Hindlimb muscle (tissue), 1 donor: ENCODE measurements at regions not wholly inside any gene's neighbourhood (a gene's known extent, or its start where the extent isn't known, plus 50 kb on each side); places are given as distances from the start of the nearest gene placed in this dataset.
"Not testable (repeated sequence)": the region's sequence is repeated elsewhere in the genome, so short reads cannot be mapped to it uniquely, and the experiment has no call there.

Experiments used
- DNase-seq: peaks from one replicate; pipeline ENCODE4 v3.0.0-alpha.2; 2013

DNA sequence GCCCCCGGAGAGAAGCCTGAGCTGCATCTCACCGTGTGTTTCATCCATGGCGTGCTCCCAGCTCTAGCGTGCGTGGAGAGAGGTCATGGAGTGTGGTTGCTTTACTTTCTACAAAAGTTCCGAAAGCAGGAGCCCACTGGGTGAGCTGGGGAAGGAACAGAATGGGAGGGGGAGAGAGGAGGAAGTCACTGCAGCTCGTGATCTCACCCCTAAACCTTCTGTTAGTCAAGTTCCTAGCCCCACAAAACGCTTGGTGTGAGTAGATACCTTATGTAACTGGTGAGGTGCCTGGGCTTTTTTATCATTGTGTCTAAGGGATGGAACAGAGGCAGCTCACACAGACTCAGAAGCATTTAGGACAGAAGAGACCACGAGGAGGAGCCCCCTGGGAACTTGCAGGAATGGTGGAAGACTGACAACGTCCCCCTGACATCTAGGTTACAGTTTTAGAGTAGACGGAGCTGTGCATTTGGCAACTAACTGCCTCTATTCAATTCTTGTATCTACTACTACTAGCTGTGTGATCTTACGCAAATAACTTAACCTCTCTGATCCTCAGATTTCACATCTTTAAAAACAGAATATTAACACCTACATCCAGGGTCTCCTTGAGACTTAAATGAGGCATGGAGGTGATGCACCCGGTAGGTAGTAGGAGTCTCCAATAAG lies 123.3 kb downstream of the ARL4C start:
- DNase-seq: no peak

DNA sequence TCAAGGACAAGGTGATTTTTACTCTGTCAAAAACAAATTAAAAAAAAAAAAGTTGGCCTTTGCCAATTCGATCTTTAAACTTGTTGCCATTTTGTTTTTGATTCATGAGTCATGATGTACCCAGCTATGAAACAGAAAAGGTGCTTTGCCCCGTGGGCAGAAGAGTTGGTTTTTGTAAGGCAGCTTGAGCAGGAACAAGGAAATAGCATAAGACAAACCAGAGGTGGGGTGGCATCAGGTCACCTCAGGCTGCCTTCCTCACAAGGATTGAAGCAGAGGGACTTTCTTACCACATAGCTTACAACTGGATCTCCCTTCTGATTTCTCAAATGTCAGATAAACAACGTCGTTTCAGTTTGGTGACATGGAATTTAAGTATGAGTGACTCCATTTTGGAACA lies 123.8 kb downstream of the ARL4C start:
- DNase-seq: no peak

DNA sequence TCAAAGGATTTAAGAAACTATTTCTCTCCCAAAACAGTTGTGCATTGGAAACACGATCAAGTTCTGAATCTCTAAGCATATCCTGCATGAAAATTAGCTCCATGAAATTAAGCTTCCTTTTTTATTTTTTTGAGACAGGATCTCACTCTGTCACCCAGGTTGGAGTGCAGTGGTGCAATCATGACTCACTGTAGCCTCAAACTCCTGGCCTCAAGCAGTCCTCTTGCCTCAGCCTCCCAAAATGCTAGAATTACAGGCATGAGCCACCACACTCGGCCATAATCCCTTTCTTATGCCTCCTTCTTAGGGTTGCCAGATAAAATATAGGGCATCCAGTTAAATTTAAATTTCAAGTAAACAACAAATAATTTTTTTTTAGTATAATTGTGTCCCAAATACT lies 124.4 kb downstream of the ARL4C start:
- DNase-seq: no peak

DNA sequence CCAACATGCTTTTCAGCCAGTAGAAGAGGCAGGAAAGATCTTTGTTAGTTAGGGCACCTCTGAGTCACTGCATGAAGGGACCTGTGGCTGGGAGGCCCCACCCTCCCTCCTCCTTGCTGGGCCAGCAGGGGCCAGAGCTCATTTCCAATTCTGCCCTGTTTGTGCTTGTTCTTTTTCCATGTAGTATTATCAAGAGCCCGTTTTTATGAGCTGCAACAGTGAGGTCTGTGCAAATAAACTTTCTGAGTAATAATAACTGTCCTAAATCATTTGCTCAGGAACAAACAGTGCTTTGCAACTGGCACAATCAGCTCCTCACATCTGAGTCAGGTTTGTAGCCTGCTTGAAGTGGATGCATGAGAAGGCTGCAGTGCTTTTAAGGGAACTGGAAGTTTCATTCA lies 128.0 kb downstream of the ARL4C start:
- no peak for DNase-seq

DNA sequence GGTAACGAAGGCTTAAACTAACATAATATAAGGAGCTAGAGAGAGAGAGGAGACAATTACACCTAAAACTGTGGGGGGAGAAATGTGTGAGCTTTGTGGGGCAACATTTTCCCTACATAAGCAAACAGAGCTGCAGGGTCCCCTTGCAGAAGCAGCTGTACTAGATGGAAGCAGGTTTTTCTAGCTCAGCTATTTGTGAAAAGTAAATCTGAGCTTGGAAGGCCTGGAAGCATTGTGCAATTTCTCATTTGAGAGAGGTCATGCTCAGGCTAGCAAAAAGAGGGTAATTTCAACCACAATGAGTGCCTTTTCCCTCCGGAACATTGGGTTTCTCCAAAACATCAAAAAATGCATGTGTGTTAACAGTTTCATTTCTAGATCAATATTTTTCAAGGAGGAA lies 130.0 kb downstream of the ARL4C start:
- DNase-seq: peak; percentile 38

DNA sequence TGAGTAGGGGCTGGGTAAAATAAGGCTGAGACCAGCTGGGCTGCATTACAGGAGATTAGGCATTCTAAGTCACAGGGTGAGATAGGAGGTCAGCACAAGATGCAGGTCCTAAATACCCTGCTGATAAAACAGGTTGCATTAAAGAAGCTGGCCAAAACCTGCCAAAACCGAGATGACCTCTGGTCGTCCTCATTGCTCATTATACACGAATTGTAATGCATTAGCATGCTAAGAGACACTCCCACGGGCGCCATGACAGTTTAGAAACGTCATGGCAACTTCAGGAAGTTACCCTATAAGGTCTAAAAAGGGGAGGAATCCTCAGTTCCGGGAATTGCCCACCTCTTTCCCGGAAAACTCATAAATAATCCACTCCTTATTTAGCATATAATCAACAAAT lies 132.2 kb downstream of the ARL4C start:
- DNase-seq: no peak

DNA sequence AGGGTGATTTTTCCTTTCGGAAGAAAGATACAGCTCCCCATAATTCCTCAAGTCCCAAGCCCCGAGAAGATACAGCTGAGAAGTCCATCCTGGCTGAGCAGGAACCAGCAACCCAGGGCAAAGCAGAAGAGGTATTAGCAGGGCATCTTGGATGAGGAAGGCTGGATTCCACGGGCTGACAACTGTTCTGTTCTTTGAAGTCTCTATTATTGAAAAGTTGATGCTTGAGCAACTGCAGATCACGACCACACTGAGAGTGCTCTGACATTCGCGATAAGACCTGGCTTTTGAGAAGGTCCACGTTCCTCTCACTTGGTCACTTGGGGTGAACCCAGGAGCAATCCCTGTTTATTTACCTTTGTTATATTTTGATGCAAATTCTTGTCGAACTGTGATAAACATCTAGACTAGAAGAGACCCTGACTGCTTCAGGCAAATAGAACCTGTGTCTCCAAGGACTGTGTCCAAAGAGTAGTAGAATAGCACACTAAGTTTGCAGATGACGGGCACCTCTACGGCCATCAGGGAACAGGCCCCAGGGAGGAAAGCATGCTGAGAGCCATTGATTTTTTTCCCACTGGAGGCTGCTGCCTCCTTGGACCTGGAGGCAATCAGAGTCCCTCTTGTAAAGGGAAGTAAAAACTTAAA lies 133.1 kb downstream of the ARL4C start:
- DNase-seq: no peak

DNA sequence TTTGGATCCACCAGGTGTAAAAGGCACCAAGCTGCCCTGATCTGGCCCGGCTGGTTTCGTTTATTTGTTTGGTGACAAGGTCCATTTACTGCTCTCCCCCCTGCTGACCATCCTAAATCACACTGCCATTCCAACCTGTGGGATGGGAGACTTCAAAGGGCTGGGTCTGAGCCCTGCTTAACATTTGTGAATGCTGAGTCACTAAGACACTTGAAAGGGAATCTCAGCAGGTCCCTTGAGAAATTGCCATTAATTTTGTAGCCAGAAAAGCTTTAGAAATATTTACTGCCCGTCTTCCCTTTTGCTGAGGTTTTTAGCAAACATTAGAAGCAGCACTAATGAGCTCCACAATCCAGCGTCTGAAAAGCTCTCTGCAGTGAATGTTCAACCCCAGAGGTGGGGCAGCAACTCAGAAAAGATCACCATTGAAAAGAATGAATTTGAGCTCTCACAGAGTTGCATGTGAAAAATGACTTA lies 133.8 kb downstream of the ARL4C start:
- no peak for DNase-seq

DNA sequence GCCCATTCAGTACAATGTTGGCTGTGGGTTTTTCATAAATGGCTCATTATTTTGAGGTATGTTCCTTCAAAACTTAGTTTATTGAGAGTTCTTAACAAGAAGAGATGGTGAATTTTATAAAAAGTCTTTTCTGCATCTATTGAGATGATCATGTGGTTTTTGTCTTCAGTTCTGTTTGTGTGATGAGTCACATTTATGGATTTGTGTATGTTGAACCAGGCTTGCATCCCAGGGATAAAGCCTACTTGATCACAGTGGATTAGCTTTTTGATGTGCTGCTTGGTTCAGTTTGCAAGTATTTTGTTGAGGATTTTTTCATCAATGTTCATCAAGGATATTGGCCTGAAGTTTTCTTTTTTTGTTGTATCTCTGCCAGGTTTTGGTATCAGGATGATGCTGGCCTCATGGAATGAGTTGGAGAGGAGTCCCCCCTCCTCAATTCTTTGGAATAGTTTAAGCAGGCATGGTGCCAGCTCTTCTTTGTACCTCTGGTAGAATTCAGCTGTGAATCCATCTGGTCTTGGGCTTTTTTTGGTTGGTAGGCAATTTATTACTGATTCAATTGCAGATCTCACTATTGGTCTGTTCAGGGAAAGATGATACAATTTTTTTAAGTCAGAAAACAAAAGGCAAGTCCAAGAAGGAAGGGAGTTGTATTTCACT lies 136.4 kb downstream of the ARL4C start:
- DNase-seq: not testable (repeated sequence)

DNA sequence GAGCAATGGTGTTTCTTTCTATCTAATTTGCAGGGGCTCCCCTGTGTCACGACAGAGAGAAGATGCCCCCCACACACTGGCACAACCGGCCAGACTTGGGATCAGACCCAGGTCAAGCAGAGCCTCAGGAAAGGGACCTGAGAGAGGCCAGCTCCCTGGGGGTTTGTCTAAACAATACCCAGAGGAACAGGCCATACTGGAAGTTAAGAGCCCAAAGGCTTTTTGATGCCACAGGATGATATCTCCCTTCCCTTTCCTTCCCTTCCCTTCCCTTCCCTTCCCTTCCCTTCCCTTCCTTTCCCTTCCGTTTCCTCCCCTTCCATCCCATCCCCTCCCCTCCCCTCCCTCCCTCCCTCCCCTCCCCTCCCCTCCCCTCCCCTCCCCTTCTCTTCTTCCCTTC lies 139.2 kb downstream of the ARL4C start:
- no peak for DNase-seq

DNA sequence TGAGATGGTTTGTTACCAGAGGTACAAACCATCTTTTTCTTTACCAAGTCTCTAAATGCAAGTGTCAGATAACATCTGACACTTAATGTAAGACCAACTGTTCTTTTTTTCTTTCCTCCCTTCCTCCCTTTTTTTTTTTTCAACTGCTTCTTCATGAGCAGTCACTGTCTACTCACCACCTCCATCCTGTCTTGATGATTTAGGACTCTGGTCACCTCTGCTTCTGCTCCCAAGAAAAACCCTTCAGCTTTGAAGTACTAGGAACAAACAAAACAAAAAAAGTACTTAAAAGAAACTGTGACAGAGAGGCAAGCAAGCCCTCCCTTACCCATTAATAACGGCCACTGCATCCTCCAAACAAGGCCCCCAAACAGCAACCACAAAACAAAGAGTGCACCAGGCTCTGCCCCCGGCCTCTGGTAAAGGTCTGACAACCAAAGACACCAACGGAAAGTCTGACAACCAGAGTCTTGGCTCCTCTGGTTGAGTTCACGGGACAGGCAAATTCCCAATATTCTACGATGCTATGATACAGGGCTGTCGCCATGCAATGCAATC lies 141.0 kb downstream of the ARL4C start:
- DNase-seq: no peak

DNA sequence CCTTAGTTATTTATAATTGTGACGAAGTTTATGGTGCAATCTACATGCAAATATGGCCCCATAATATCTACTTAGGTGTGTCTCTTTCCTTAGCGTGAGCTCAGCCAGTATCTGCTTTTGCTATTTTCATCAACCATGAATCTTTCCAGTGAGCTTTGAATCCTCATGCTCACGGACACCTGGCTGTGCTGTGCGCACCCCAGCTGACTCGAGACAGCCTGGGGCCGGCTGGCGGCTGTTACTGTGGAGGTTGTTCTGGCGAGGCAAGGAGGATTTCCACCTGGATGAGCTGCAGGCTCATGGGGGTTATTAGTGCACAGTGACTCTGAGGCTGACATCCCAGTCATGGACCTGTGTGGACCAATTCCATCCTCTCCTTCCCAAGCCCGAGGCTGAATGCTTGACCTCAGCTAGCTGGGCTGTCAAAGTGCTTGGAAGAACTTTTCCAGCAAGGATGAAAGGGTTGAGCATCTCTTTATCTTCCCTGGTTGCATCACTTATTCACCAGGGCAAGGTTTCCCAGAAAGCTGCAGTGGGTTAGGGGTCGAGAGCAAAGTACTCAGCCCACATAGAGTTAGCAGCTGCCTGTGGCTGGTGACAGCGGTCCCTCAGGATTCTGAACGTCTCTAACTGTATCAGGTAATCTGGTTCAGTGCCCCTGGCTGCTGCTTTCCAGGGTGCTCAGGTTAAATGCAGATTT lies 141.7 kb downstream of the ARL4C start:
- DNase-seq: no peak

DNA sequence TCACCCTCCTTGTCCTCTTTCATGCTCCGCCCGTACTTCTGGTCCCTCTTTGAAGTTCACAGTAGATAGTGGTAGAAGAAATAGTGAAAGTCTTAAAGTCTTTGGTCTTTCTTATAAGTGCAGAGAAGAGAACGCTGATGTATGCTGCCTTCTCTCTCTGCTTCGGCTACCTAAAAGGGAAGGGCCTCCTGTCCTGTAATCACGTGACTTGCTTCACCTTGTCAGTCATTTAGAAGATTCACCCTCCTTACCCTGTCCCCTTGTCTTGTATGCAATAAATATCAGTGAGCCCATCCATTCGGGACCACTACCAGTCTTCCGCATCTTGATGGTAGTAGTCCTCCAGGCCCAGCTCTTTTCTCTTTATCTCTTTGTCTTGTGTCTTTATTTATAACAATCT lies 144.6 kb downstream of the ARL4C start:
- no peak for DNase-seq

DNA sequence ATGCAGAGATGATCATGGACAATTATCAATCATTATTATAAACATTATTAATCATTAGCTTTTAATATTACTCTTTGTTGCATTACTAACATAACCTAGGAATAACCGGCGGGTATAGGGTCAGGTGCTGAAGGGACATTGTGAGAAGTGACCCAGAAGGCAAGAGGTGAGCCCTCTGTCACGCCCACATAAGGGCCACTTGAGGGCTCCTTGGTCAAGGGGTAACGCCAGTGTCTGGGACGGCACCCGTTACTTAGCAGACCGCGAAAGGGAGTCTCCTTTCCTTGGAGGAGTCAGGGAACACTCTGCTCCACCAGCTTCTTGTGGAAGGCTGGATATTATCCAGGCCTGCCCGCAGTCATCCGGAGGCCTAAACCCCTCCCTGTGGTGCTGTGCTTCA lies 145.0 kb downstream of the ARL4C start:
- not testable (repeated sequence) for DNase-seq

DNA sequence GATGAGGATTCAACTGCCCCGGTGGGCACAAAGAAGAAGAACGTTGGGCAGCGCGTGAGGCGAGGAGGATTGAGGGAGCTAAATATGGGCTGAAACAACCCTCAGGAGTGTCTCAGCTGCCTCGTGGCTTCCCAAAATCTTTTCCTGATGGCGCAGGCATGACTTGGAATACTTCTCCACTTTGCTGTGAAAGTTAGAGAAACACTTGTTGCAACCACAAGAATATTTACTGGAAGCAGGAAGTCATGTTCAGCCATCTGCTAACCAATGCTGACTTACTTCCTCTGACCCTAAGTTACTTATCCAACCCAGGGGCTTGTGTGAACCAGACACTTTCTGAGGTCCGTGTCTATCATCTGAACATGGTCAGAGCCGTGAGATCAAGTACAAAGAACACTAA lies 148.8 kb downstream of the ARL4C start:
- DNase-seq: no peak

DNA sequence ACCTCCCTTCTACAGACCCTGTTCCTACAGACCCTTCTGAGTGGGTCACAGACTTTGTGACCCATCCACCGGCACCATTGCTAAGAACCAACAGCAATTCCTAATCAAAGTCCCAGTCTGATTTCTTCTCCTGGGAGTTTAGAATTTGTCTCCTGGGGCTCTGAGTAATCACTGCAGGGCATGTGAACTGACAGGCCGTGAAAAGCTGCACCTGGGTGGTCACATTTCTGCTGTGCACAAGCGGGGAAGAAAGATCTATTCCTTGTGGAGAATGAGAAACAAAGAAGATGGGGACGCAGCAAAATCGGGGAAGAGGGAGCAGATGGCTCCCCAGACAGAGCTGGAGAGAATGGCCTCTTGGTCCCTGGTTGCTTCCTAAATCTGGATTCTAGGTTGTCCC lies 151.0 kb downstream of the ARL4C start:
- no peak for DNase-seq

DNA sequence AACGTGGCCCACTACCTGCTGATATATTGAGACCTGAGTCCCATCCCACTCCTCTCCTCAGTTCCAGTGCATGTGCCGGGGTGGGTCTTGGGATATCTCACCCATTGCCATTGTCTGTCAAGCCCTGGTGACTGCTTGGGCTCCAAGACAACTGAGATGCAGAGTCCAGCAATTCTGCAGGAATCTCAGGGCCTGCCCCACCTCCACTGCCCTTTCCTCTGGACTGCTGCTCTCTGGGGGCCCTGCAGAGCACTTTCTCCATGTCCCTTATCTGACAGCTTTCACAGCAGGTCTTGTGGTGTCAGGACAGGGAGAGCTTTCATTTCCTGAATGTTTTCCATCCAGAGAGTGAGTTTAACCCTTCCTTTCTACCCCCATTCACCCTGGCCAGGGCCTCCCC lies 152.9 kb downstream of the ARL4C start:
- DNase-seq: no peak

DNA sequence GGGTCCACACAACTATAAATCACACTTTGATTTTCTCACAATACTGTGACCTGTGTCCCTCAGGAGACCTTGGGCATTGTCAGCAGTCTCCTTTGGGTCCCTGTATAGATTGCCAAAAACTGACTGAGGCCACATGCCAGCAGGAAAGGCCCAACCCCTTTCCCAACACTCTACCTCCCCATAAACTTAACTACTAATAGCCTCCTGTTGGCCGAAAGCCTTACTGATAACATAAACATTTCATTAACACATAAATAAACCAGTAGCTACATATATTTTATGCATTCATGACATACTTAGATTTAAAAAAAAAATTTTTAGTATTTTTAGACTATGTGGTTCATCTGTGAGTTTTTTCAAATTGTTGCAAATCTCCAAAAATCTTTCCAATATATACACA lies 153.5 kb downstream of the ARL4C start:
- no peak for DNase-seq

DNA sequence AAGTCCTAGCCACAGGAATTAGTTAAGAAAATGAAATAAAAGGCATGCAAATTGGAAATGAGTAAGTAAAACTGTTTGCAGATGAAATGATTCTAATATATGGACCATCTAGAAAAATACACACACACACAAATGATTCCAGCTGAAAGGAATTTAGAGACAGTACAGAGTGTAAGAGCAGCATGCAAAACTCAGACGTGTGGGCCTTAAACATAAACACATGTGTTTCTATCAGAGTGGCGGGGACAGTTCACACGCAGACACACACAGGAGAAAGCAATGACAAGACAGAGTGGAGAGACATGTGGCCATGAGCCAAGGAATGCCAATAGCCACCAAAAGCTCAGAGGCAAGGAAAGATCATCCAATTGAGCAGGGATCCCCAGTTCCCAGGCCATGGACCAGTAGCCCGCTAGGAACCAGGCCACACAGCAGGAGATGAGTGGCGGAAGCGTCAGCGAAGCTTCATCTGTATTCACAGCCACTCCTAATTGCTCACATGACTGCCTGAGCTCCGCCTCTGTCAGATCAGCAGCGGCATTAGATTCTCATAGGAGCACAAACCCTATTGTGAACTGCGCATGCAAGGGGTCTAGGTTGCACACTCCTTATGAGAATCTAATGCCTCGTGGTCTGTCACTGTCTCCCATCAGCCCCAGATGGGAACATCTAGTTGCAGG lies 155.4 kb downstream of the ARL4C start:
- no peak for DNase-seq

DNA sequence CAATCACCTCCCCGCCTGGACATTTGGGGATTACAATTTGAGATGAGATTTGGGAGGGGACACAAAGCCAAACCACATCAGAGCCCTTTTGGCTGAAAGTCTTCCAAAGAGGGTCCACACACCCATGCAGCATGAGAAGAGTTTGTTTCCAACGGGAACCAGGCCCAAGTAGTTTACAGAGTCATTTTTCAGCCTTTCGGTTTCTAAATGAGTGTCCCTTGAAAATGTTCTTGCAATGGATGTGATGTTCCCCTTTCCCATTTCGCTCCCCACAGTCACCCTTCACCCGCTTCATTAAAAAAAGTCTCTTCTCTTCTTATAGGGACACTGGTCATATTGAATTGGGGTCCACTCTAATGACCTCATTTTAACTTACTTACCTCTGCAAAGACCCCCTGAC lies 157.4 kb downstream of the ARL4C start:
- no peak for DNase-seq

DNA sequence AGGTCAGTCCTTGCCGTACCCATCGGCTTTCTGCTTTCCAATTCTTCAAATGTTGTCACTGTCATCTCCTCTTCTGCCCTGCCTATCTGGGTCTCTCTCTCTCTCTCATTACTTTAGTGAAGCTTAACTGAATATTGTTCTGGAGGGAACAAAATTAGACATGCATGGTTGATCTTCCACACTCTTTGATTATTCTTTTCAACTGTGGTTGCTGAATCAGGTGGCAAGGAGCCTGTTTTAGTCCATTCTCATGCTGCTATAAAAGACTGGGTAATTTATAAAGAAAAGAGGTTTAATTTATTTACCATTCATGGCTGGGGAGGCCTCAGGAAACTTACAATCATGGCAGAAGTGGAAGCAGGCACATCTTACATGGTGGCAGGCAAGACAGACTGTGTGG lies 157.9 kb downstream of the ARL4C start:
- DNase-seq: no peak

DNA sequence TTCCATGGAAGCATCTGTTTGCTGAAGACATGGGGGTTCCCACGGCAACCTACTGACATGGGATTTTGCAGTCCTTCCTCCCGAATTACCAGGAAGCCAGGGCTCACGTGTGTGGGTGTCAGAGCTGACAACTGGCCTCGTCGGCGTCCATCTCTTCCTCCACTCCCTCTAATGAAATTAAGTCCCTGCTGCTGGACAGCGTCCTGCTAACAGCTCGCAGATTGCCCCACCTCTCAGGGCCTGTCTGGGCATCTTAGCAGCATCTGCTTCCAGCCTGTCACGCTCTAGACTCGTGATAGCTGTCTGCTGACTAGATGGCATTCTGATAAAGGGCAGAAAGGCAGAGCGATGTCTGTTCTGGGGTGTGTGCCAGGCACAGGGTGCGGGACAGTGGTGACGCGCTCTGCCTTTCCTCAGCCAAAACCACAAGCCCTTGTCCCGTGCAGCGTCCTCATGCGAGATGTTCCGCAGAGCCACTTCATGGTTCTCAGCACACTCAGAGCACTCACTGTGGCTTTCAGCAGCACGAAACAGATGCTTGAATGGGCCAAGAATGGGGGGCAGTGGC lies 161.1 kb downstream of the ARL4C start:
- peak; percentile 79 for DNase-seq
